ENCODE measurements at regions not wholly inside any gene's neighbourhood (a gene's known extent, or its start where the extent isn't known, plus 50 kb on each side); places are given as distances from the start of the nearest gene placed in this dataset.

DNA sequence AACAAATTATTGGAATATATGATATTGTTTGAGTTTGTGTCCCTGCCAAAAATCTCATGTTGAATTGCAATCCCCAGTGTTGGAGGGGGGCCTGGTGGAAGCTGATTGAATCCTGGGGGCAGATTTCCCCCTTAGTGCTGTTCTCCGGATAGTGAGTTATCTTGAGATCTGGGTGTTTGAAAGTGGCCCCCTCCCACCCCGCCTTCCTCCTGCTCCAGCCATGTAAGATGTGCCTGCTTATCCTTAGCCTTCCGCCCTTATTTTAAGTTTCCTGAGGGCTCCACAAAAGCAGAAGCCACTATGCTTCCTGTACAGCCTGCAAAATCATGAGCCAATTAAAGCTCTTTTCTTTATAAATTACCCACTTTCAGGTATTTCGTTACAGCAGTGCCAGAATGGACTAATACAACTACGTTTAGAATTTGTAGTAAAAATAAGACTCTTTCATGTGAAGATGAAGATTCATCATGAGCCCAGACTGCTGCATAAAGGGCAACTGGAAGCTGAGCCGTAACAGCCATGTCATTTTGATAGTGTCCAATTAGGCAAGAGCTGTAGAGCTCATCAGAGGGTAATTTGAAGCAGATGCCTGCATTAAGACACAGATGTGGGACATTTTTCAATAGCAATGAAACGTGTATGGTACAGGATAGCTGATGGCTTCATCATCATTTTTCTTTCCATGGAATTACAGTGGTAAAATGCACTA lies 1007.2 kb downstream of the REEP3 start:
- no peaks in the 10 kb centered on the region for H3K27me3 ChIP-seq
- DNase-seq (ENCODE audit: low spot score), result no peak
- H3K4me1 ChIP-seq (ENCODE audit: insufficient read depth), result no peaks in the 10 kb centered on the region
- no peak overlapping the region for H3K4me2 ChIP-seq
- H4K20me1 ChIP-seq (ENCODE audit: insufficient read depth, poor library complexity, severe bottlenecking), result no peaks in the 10 kb centered on the region
- no peak overlapping the region for H3K27ac ChIP-seq
- no peaks in the 10 kb centered on the region for H3K36me3 ChIP-seq (replicated peaks; ENCODE audit: insufficient read depth, low read depth)
- no peak overlapping the region for H2AFZ ChIP-seq
- WGBS (ENCODE audit: low lambda C conversion rate, missing lambda C conversion rate), result 65% methylated on average over 7 of the region's 7 CpGs
- no peak overlapping the region for H3K4me3 ChIP-seq
- no peak for TF ChIP-seq EZH2 (IDR thresholded peaks at IDR 0.05; ENCODE audit: borderline replicate concordance)
- TF ChIP-seq CTCF (IDR thresholded peaks at IDR 0.05; ENCODE audit: poor library complexity), result no peak
- no peak for TF ChIP-seq EZH2phosphoT487 (IDR thresholded peaks at IDR 0.05; ENCODE audit: low read depth, severe bottlenecking, unreplicated experiment)
- H3K9me2 ChIP-seq (replicated peaks; ENCODE audit: insufficient read depth), result no peaks in the 10 kb centered on the region
- H3K79me2 ChIP-seq, result no peaks in the 10 kb centered on the region
- no peaks in the 10 kb centered on the region for H3K9me3 ChIP-seq (ENCODE audit: low read depth)

DNA sequence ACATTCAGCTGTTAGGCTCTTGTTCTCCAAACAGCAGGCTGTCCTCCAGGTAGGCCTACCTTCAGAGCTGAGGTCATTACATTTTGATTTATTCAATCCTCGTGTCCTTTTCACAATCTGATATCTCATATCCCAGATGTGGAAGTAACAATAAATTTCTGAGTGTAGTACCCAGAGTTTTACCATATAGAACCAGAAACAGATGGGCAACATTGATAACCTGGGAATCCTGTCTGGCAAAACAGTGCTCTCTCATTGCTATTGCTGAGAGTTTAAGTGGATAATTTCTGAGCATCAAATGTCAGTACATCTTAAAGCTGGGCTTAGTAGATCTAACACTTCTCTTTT lies 1007.8 kb downstream of the REEP3 start:
- Histone ChIP-seq H3K27me3 (no peaks in the 10 kb centered on the region), H3K4me1 (ENCODE audit: insufficient read depth) (no peaks in the 10 kb centered on the region), H3K9me2 (replicated peaks; ENCODE audit: insufficient read depth) (no peaks in the 10 kb centered on the region), H4K20me1 (ENCODE audit: insufficient read depth, poor library complexity, severe bottlenecking) (no peaks in the 10 kb centered on the region), H3K36me3 (replicated peaks; ENCODE audit: insufficient read depth, low read depth) (no peaks in the 10 kb centered on the region), H3K27ac (no peak overlapping the region), H3K79me2 (no peaks in the 10 kb centered on the region), H3K9me3 (ENCODE audit: low read depth) (no peaks in the 10 kb centered on the region), H3K4me2 (no peak overlapping the region), H2AFZ (no peak overlapping the region), H3K4me3 (no peak overlapping the region)
- TF ChIP-seq CTCF (IDR thresholded peaks at IDR 0.05; ENCODE audit: poor library complexity) (no peak), EZH2phosphoT487 (IDR thresholded peaks at IDR 0.05; ENCODE audit: low read depth, severe bottlenecking, unreplicated experiment) (no peak), EZH2 (IDR thresholded peaks at IDR 0.05; ENCODE audit: borderline replicate concordance) (no peak)
- DNase-seq (ENCODE audit: low spot score), result no peak
- WGBS (ENCODE audit: low lambda C conversion rate, missing lambda C conversion rate), result 78% methylated on average over 1 of the region's 1 CpG

- H2AFZ ChIP-seq, result no peak overlapping the region
Observed at GRCh38 chr10:64534616-64535015, 1013.4 kb downstream of the REEP3 start.

More at GRCh38 chr10:64534616-64535015, 1013.4 kb downstream of the REEP3 start:
- H3K4me2 ChIP-seq, result no peak overlapping the region
- H3K27ac ChIP-seq, result no peak overlapping the region
- H3K36me3 ChIP-seq (replicated peaks; ENCODE audit: insufficient read depth, low read depth), result no peaks in the 10 kb centered on the region
- no peak for DNase-seq (ENCODE audit: low spot score)
- no peaks in the 10 kb centered on the region for H3K79me2 ChIP-seq
- H4K20me1 ChIP-seq (ENCODE audit: insufficient read depth, poor library complexity, severe bottlenecking), result no peaks in the 10 kb centered on the region
- H3K4me3 ChIP-seq, result no peak overlapping the region
- WGBS (ENCODE audit: low lambda C conversion rate, missing lambda C conversion rate), result 93% methylated on average over 2 of the region's 2 CpGs
- H3K9me3 ChIP-seq (ENCODE audit: low read depth), result no peaks in the 10 kb centered on the region
- no peaks in the 10 kb centered on the region for H3K9me2 ChIP-seq (replicated peaks; ENCODE audit: insufficient read depth)
- no peaks in the 10 kb centered on the region for H3K4me1 ChIP-seq (ENCODE audit: insufficient read depth)
- no peak for TF ChIP-seq CTCF (IDR thresholded peaks at IDR 0.05; ENCODE audit: poor library complexity)
- no peak for TF ChIP-seq EZH2phosphoT487 (IDR thresholded peaks at IDR 0.05; ENCODE audit: low read depth, severe bottlenecking, unreplicated experiment)
- TF ChIP-seq EZH2 (IDR thresholded peaks at IDR 0.05; ENCODE audit: borderline replicate concordance), result no peak
- H3K27me3 ChIP-seq, result no peaks in the 10 kb centered on the region

Data from hepatocyte (in vitro differentiated cells).